Smooth muscle cell (in vitro differentiated cells): ENCODE measurements at regions not wholly inside any gene's neighbourhood (a gene's known extent, or its start where the extent isn't known, plus 50 kb on each side); places are given as distances from the start of the nearest gene placed in this dataset.
A peak's percentile ranks its signal among the peaks of the same experiment; 100 is the strongest.

Experiments
- DNase-seq: peaks from one replicate; lab custom pipeline; 2025; ENCODE audit not compliant: unreplicated experiment; lab: John Stamatoyannopoulos, UW
- H2AFZ ChIP-seq: fragments of 200-600 bp; sonication (generic); 2 replicates; pipeline ENCODE4 v1.6.0; 2016; ENCODE audit warnings: antibody characterized with exemption, low read depth, mild to moderate bottlenecking
- H3F3A ChIP-seq: fragments of 200-600 bp; sonication (generic); 2 replicates; pipeline ENCODE4 v1.6.0; 2017; ENCODE audit warnings: antibody characterized with exemption, low read depth
- H3K27ac ChIP-seq: fragments of 200-600 bp; sonication (generic); 2 replicates; pipeline ENCODE4 v1.5.1; 2016; ENCODE audit warnings: low read depth, mild to moderate bottlenecking
- H3K27me3 ChIP-seq: fragments of 200-600 bp; sonication (generic); 2 replicates; pipeline ENCODE4 v1.6.1; 2016; ENCODE audit warnings: low read depth, mild to moderate bottlenecking
- H3K36me3 ChIP-seq: fragments of 200-600 bp; sonication (generic); 2 replicates; pipeline ENCODE4 v1.5.1; 2016; ENCODE audit warnings: low read depth
- H3K4me1 ChIP-seq: fragments of 200-600 bp; sonication (generic); 2 replicates; pipeline ENCODE4 v1.5.1; 2016; ENCODE audit warnings: low read depth
- H3K4me2 ChIP-seq: fragments of 200-600 bp; sonication (generic); 2 replicates; pipeline ENCODE4 v1.6.0; 2016; ENCODE audit warnings: mild to moderate bottlenecking
- H3K4me3 ChIP-seq: fragments of 200-600 bp; sonication (generic); 2 replicates; pipeline ENCODE4 v1.5.1; 2016; ENCODE audit warnings: mild to moderate bottlenecking
- H3K79me2 ChIP-seq: fragments of 200-600 bp; sonication (generic); 2 replicates; pipeline ENCODE4 v1.6.0; 2016; ENCODE audit warnings: low read depth, mild to moderate bottlenecking
- H3K9ac ChIP-seq: fragments of 200-600 bp; sonication (generic); 2 replicates; pipeline ENCODE4 v1.6.0; 2016; ENCODE audit warnings: low read depth
- H3K9me3 ChIP-seq: fragments of 200-600 bp; sonication (generic); replicated peaks from 2 replicates; pipeline ENCODE4 v1.5.1; 2016; ENCODE audit warnings: low read depth
- H4K20me1 ChIP-seq: fragments of 200-600 bp; sonication (generic); 2 replicates; pipeline ENCODE4 v1.6.0; 2016; ENCODE audit warnings: low read depth
- WGBS: methylation state at CpG from one replicate; pipeline ENCODE4 v1.1.7; 2016; ENCODE audit warnings: low lambda C conversion rate; 5-methylcytosine and 5-hydroxymethylcytosine counted together
- TF ChIP-seq, protein P1 (sequence below): fragments of 200-600 bp; sonication (generic); IDR thresholded peaks from 2 replicates; pipeline ENCODE4 v1.5.1; 2017; ENCODE audit warnings: borderline replicate concordance, mild to moderate bottlenecking, antibody characterized with exemption; ENCODE audit not compliant: insufficient read depth, poor library complexity, severe bottlenecking

DNA sequence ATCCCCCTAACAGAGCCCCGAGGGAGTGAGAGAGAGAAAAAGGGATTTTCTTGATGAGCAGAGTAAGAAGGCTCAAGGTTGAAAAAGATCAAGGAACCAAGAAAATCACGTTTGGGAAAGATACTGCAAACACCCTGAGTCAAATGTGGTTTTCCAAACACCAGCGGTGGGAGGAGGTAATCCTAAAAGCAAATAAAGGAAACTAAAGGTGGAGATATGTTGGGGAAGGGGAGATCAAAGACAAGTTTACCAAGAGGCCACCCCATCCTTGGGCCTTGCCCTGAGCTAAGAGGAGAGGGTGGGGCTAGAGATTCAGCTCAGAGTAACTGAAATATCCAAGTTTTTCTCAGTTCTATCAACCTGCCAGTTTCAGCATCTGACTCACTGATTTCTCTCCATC, 332.3 kb downstream of the ETAA1 start:
- Histone ChIP-seq H3K9me3 (no peaks in the 10 kb centered on the region), H4K20me1 (no peaks in the 10 kb centered on the region), H3F3A (no peaks in the 10 kb centered on the region), H3K27ac (no peak overlapping the region), H3K4me1 (peaks cover 2% of the 10 kb centered on the region), H3K9ac (no peak overlapping the region), H2AFZ (no peak overlapping the region), H3K36me3 (no peaks in the 10 kb centered on the region), H3K27me3 (peaks cover 26% of the 10 kb centered on the region), H3K4me2 (no peak overlapping the region), H3K4me3 (no peak overlapping the region), H3K79me2 (no peaks in the 10 kb centered on the region)
- 63% methylated on average over 3 of the region's 3 CpGs for WGBS
- DNase-seq, result no peak
- TF ChIP-seq, protein P1, sequence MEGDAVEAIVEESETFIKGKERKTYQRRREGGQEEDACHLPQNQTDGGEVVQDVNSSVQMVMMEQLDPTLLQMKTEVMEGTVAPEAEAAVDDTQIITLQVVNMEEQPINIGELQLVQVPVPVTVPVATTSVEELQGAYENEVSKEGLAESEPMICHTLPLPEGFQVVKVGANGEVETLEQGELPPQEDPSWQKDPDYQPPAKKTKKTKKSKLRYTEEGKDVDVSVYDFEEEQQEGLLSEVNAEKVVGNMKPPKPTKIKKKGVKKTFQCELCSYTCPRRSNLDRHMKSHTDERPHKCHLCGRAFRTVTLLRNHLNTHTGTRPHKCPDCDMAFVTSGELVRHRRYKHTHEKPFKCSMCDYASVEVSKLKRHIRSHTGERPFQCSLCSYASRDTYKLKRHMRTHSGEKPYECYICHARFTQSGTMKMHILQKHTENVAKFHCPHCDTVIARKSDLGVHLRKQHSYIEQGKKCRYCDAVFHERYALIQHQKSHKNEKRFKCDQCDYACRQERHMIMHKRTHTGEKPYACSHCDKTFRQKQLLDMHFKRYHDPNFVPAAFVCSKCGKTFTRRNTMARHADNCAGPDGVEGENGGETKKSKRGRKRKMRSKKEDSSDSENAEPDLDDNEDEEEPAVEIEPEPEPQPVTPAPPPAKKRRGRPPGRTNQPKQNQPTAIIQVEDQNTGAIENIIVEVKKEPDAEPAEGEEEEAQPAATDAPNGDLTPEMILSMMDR, result no peak

- Histone ChIP-seq H3K4me2 (no peak overlapping the region), H3K9me3 (no peaks in the 10 kb centered on the region), H4K20me1 (no peaks in the 10 kb centered on the region), H3K79me2 (no peaks in the 10 kb centered on the region), H3K36me3 (no peaks in the 10 kb centered on the region), H3K4me3 (no peak overlapping the region), H3K9ac (no peak overlapping the region), H3F3A (no peaks in the 10 kb centered on the region), H3K4me1 (no peaks in the 10 kb centered on the region), H2AFZ (no peak overlapping the region), H3K27me3 (peaks cover 14% of the 10 kb centered on the region), H3K27ac (no peak overlapping the region)
- WGBS, result 25% methylated on average over 3 of the region's 3 CpGs
- no peak for DNase-seq
- TF ChIP-seq, protein P1, result peak; percentile 50
Measured at GRCh38 chr2:67733517-67733916, 329.3 kb downstream of the C1D start.

GRCh38 chr2:67752199-67752598, 310.6 kb downstream of the C1D start:
- no peak for DNase-seq
- no peak overlapping the region for H3K4me2 ChIP-seq
- no peaks in the 10 kb centered on the region for H3K79me2 ChIP-seq
- no peaks in the 10 kb centered on the region for H3K36me3 ChIP-seq
- no peak overlapping the region for H3K9ac ChIP-seq
- no peaks in the 10 kb centered on the region for H3K4me1 ChIP-seq
- H2AFZ ChIP-seq, result no peak overlapping the region
- TF ChIP-seq, protein P1, result no peak
- no peaks in the 10 kb centered on the region for H3F3A ChIP-seq
- H3K27ac ChIP-seq, result no peak overlapping the region
- WGBS, result 66% methylated on average over 2 of the region's 2 CpGs
- H3K4me3 ChIP-seq, result no peak overlapping the region
- H4K20me1 ChIP-seq, result no peaks in the 10 kb centered on the region
- H3K9me3 ChIP-seq, result no peaks in the 10 kb centered on the region
- H3K27me3 ChIP-seq, result peaks cover 27% of the 10 kb centered on the region

- Histone ChIP-seq H4K20me1 (no peaks in the 10 kb centered on the region), H3K79me2 (no peaks in the 10 kb centered on the region), H3F3A (no peaks in the 10 kb centered on the region), H3K36me3 (no peaks in the 10 kb centered on the region), H3K4me2 (no peak overlapping the region), H3K4me1 (no peaks in the 10 kb centered on the region), H3K4me3 (no peak overlapping the region), H3K9ac (no peak overlapping the region), H3K9me3 (no peaks in the 10 kb centered on the region), H2AFZ (no peak overlapping the region), H3K27me3 (peaks cover 24% of the 10 kb centered on the region), H3K27ac (no peak overlapping the region)
- TF ChIP-seq, protein P1, result no peak
- DNase-seq, result no peak
Measured at GRCh38 chr2:67752969-67753368, 309.8 kb downstream of the C1D start.
